AML-193 (cell line): ENCODE measurements at regions not wholly inside any gene's neighbourhood (a gene's known extent, or its start where the extent isn't known, plus 50 kb on each side); places are given as distances from the start of the nearest gene placed in this dataset.
"Not testable (repeated sequence)": the region's sequence is repeated elsewhere in the genome, so short reads cannot be mapped to it uniquely, and the experiment has no call there.

Experiments
- DNase-seq, 2 experiments: peaks; one replicate each; lab custom pipeline; 2025; lab: John Stamatoyannopoulos, UW

GRCh38 chr20:56872620-56873458 lies 243.7 kb downstream of the TFAP2C start:
- no peak for DNase-seq

- DNase-seq, result no peak
Observed at GRCh38 chr20:56873836-56874235, 244.7 kb downstream of the TFAP2C start.

GRCh38 chr20:56875052-56875659 lies 246.1 kb downstream of the TFAP2C start:
- no peak for DNase-seq

GRCh38 chr20:56875803-56876202 lies 246.7 kb downstream of the TFAP2C start:
- DNase-seq, result no peak

- DNase-seq, result no peak
Observed at GRCh38 chr20:56885521-56885920, 256.4 kb downstream of the TFAP2C start.

- no peak for DNase-seq
Observed at GRCh38 chr20:56890011-56890410, 260.9 kb downstream of the TFAP2C start.

- no peak for DNase-seq
Observed at GRCh38 chr20:56893226-56893917, 264.3 kb downstream of the TFAP2C start.

GRCh38 chr20:56896447-56896846 lies 267.3 kb downstream of the TFAP2C start:
- no peak for DNase-seq

- DNase-seq, result no peak
Observed at GRCh38 chr20:56897318-56897957, 268.3 kb downstream of the TFAP2C start.

- DNase-seq, result no peak
Observed at GRCh38 chr20:56897958-56898349, 268.8 kb downstream of the TFAP2C start.

GRCh38 chr20:56899506-56899905 lies 270.4 kb downstream of the TFAP2C start:
- DNase-seq, result no peak

GRCh38 chr20:56900252-56900651 lies 271.1 kb downstream of the TFAP2C start:
- DNase-seq, result no peak

- DNase-seq, result no peak
Observed at GRCh38 chr20:56903421-56903820, 274.3 kb downstream of the TFAP2C start.

- DNase-seq, result no peak
Observed at GRCh38 chr20:56903858-56904257, 274.8 kb downstream of the TFAP2C start.

- no peak for DNase-seq
Observed at GRCh38 chr20:56909918-56910714, 281.0 kb downstream of the TFAP2C start.

- DNase-seq, result no peak
Observed at GRCh38 chr20:56911946-56912345, 282.8 kb downstream of the TFAP2C start.

GRCh38 chr20:56914532-56914931 lies 285.4 kb downstream of the TFAP2C start:
- no peak for DNase-seq

- DNase-seq, result no peak
Observed at GRCh38 chr20:56916345-56916622, 287.2 kb downstream of the TFAP2C start.

- DNase-seq, result not testable (repeated sequence)
Observed at GRCh38 chr20:56920041-56920440, 290.9 kb downstream of the TFAP2C start.

GRCh38 chr20:56922497-56922896 lies 293.4 kb downstream of the TFAP2C start:
- DNase-seq, result no peak

- DNase-seq, result no peak
Observed at GRCh38 chr20:56924292-56925081, 295.4 kb downstream of the TFAP2C start.
